Stomach (tissue), 8 donors: ENCODE measurements at regions not wholly inside any gene's neighbourhood (a gene's known extent, or its start where the extent isn't known, plus 50 kb on each side); places are given as distances from the start of the nearest gene placed in this dataset.

ENCODE experiments used
- DNase-seq, 2 donors: peaks; one replicate each; pipeline versions ENCODE4 v3.0.0 to v3.0.0-alpha.2; 2013 to 2019
- H3K27ac ChIP-seq, 5 donors: fragments of 200-600 bp in 4 of 5; sonication (generic) in 4 of 5; one replicate each; pipeline ENCODE4 v1.5.1; 2013 to 2019; ENCODE audit warnings: mild to moderate bottlenecking in 1 of 5, moderate library complexity in 1 of 5
- H3K27me3 ChIP-seq, 3 donors: fragments of 200-600 bp; sonication (generic); one replicate each; pipeline ENCODE4 v1.5.1; 2017 to 2019; ENCODE audit warnings: mixed run types in 1 of 3
- H3K36me3 ChIP-seq, 4 donors: fragments of 200-600 bp; sonication (generic); 1 replicate in 3 of 4; 2 replicates in 1 of 4; pipeline ENCODE4 v1.5.1; 2016 to 2019
- H3K4me1 ChIP-seq, 4 donors: fragments of 200-600 bp; sonication (generic); one replicate each; pipeline ENCODE4 v1.5.1; 2016 to 2019
- H3K4me3 ChIP-seq, 4 donors: fragments of 200-600 bp; sonication (generic) in 3 of 4; one replicate each; pipeline ENCODE4 v1.5.1; 2016 to 2019; ENCODE audit warnings: mild to moderate bottlenecking in 1 of 4
- H3K9me3 ChIP-seq, 4 donors: fragments of 200-600 bp; sonication (generic); one replicate each; pipeline ENCODE4 v1.5.1; 2016 to 2019
- EP300 ChIP-seq: sonication (generic); formaldehyde crosslinking; IDR thresholded peaks from one replicate; pipeline ENCODE4 v1.6.1; 2017; ENCODE audit warnings: antibody characterized with exemption
- POLR2A ChIP-seq, 4 donors: fragments of 450-650 bp; IDR thresholded peaks; one replicate each; pipeline ENCODE4 v1.6.1; 2016; ENCODE audit warnings: antibody characterized with exemption in 4 of 4, control low read depth in 2 of 4, mild to moderate bottlenecking in 1 of 4, moderate library complexity in 1 of 4
- POLR2AphosphoS5 ChIP-seq, 3 donors: sonication (generic); formaldehyde crosslinking; IDR thresholded peaks; one replicate each; pipeline ENCODE4 v1.6.1; 2016; ENCODE audit warnings: antibody characterized with exemption in 3 of 3
- WGBS, 5 donors: extraction: QIAGEN DNeasy Blood & Tissue Kit in 3 of 5; methylation state at CpG; one replicate each; pipeline versions ENCODE4 v1.1.5 to v1.1.7; 2013 to 2018; 5-methylcytosine and 5-hydroxymethylcytosine counted together
- intact Hi-C: fragments of 100-400 bp; cut with DNase I; formaldehyde crosslinking; loops from one replicate; pipeline ENCODE4 v1.15.1; 2023; ENCODE audit warnings: low total_unique reads
- TF ChIP-seq, protein P1 (sequence below), 7 experiments: fragments of 450-650 bp in 4 of 7; fragments of 200-600 bp in 3 of 7; sonication (generic) in 3 of 7; IDR thresholded peaks; one replicate each; pipeline ENCODE4 v1.5.1; 2016 to 2019; ENCODE audit warnings: antibody characterized with exemption in 7 of 7, control low read depth in 2 of 7, mild to moderate bottlenecking in 1 of 7
- donor health status: healthy with polysubstance abuse.
- donor health status: Bipolar disorder and iron deficiency.
- donor health status: healthy.

DNA sequence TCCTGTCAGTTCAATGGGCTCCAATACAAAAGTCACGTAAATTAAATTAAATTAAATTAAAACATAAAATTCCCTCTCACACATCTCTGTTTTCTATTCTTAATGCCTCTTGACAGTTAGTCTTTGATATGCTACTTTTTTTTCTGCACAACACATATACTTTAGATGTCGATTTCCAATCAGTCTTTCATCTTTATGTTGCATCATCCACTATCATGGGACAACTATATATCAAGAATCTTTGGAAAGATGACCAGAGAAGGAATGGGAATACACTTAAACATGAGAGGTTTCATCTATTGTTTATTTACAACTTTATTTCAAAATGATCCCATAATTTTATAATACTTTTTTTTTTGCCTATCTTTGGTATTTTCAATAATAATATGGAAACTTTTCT lies 733.3 kb upstream of the FANCL start:
- Histone ChIP-seq H3K27ac (no peak overlapping the region), H3K4me3 (no peak overlapping the region), H3K36me3 (no peaks in the 10 kb centered on the region), H3K27me3 (no peaks in the 10 kb centered on the region), H3K4me1 (no peaks in the 10 kb centered on the region), H3K9me3 (no peaks in the 10 kb centered on the region)
- no peak for DNase-seq
- intact Hi-C loops, result no loop called here
- 72 to 85% (median 74%) methylated on average over 2 of the region's 2 CpGs for WGBS, 5 donors
- no peak for TF ChIP-seq POLR2AphosphoS5 (IDR thresholded peaks at IDR 0.05)
- no peak for TF ChIP-seq POLR2A (IDR thresholded peaks at IDR 0.05)
- TF ChIP-seq EP300, result no peak
- TF ChIP-seq, protein P1, sequence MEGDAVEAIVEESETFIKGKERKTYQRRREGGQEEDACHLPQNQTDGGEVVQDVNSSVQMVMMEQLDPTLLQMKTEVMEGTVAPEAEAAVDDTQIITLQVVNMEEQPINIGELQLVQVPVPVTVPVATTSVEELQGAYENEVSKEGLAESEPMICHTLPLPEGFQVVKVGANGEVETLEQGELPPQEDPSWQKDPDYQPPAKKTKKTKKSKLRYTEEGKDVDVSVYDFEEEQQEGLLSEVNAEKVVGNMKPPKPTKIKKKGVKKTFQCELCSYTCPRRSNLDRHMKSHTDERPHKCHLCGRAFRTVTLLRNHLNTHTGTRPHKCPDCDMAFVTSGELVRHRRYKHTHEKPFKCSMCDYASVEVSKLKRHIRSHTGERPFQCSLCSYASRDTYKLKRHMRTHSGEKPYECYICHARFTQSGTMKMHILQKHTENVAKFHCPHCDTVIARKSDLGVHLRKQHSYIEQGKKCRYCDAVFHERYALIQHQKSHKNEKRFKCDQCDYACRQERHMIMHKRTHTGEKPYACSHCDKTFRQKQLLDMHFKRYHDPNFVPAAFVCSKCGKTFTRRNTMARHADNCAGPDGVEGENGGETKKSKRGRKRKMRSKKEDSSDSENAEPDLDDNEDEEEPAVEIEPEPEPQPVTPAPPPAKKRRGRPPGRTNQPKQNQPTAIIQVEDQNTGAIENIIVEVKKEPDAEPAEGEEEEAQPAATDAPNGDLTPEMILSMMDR (IDR thresholded peaks at IDR 0.05), result no peak

DNA sequence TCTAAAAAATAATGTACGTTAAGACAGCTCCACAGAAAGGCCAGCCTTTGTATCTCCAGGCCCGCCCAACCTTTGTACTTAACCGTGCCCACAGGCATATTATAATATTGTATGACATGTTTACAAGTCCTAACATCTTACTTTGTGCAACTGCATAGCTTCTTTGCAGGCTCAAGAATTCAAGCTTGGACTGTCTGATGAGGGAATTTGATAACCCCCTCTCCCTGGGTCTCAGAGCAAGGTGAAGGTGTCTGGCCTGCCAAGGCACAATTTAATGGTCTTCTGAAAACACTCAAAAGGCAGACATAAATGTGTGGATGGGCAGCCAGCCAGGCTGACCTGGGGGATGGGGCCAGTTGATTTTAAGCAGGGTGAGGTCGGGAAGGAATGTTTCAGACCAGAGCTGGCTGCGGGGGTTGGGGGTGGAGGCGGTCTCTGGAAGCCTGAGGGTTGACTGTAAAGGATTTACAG lies 732.7 kb upstream of the FANCL start:
- TF ChIP-seq POLR2AphosphoS5 (IDR thresholded peaks at IDR 0.05) (no peak), EP300 (no peak), POLR2A (IDR thresholded peaks at IDR 0.05) (no peak)
- TF ChIP-seq, protein P1 (IDR thresholded peaks at IDR 0.05), result no peak
- H3K27me3 ChIP-seq, result no peaks in the 10 kb centered on the region
- peak in 1 of 2 donors; percentile 12 for DNase-seq
- intact Hi-C loops, result no loop called here
- H3K36me3 ChIP-seq, result no peaks in the 10 kb centered on the region
- no peaks in the 10 kb centered on the region for H3K9me3 ChIP-seq
- no peak overlapping the region for H3K4me3 ChIP-seq
- H3K27ac ChIP-seq, result no peak overlapping the region
- H3K4me1 ChIP-seq, result no peaks in the 10 kb centered on the region
- WGBS, 5 donors, result 33 to 54% (median 43%) methylated on average over 6 of the region's 6 CpGs

DNA sequence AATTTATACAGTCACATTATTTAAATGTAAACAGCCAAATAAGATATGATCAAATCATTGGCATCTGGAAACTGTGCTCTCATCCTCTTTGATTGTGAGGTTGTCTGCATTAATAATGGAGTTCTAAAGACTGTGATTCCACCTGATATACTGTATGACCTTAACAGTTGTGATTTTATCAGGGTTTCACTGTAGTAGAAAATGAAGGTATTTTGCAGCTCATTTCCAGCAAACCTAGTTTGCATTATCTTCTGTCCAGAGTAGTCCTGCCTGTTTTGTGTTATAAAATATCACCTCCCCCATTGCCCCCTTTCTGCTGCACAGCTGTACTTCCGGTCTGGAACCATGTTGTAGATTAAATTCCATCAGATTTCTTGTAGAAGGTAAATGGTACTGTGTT lies 731.6 kb upstream of the FANCL start:
- Histone ChIP-seq H3K36me3 (no peaks in the 10 kb centered on the region), H3K9me3 (no peaks in the 10 kb centered on the region), H3K4me3 (no peak overlapping the region), H3K4me1 (no peaks in the 10 kb centered on the region), H3K27ac (no peak overlapping the region), H3K27me3 (no peaks in the 10 kb centered on the region)
- intact Hi-C loops, result no loop called here
- TF ChIP-seq POLR2A (IDR thresholded peaks at IDR 0.05), result no peak
- no peak for TF ChIP-seq POLR2AphosphoS5 (IDR thresholded peaks at IDR 0.05)
- TF ChIP-seq, protein P1 (IDR thresholded peaks at IDR 0.05), result no peak
- no peak for TF ChIP-seq EP300
- no peak for DNase-seq
- WGBS, 5 donors, result 37 to 57% (median 55%) methylated on average over 1 of the region's 1 CpG

DNA sequence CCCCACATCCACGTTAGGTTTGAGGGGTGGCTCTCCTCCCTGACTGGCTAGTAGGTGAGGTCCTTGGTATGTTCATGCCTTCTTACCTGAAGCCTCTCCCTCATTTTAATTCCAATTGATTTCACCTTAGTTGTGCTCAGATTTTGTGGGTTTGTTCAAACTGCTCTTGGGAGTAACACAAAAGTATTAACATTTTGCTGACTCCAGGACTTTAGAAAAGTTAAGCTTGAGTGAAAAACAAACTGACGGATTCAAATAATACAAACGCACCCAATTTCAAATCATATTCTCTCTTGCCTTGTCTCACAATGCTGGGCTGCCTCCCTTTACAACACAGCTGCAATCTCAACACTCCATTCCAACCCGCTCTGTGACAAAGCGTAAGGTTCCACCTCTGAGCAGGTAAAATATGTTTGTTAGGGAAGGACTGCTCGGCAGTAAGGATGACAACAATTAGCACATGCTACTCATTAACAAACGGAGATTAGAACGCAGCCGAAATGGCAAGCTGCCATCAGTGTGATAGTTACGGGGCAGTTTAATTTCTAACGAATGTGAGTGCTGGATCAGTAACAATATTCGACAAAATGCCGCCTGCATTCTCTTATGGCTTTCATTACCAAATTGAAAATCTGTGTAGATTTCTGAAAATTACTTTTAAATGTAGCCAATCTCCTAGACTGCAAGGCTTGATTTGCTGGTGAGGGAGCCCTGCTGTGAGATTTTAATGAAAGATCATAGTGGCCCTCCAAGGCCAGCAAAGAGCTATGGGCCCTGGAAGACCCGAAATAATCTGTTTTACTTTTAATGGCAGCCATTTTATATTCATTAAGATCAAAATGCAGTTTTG lies 730.6 kb upstream of the FANCL start:
- Histone ChIP-seq H3K4me3 (no peak overlapping the region), H3K36me3 (no peaks in the 10 kb centered on the region), H3K27ac (no peak overlapping the region), H3K9me3 (no peaks in the 10 kb centered on the region), H3K4me1 (no peaks in the 10 kb centered on the region), H3K27me3 (no peaks in the 10 kb centered on the region)
- intact Hi-C loops, result no loop called here
- whole genome bisulfite sequencing, 5 donors, result 76 to 86% (median 83%) methylated on average over 14 of the region's 14 CpGs
- TF ChIP-seq POLR2A (IDR thresholded peaks at IDR 0.05) (no peak), EP300 (no peak), POLR2AphosphoS5 (IDR thresholded peaks at IDR 0.05) (no peak)
- TF ChIP-seq, protein P1 (IDR thresholded peaks at IDR 0.05), result no peak
- DNase-seq, result no peak
